ENCODE measurements at regions not wholly inside any gene's neighbourhood (a gene's known extent, or its start where the extent isn't known, plus 50 kb on each side); places are given as distances from the start of the nearest gene placed in this dataset.

- Mint-ChIP-seq H3K4me3 (no peak overlapping the region), H3K4me1 (no peaks in the 10 kb centered on the region), H3K36me3 (ENCODE audit: insufficient read depth in 1 of 3, low read depth in 3 of 3) (peaks cover 0 to 12% (median 3%) of the 10 kb centered on the region in 3 experiments; a peak in 4 of 7 replicates), H3K9me3 (peaks cover 12 to 14% of the 10 kb centered on the region in 2 experiments; a peak in 4 of 5 replicates), H3K27me3 (ENCODE audit: low read depth) (no peaks in the 10 kb centered on the region), H3K27ac (no peak overlapping the region)
- Histone ChIP-seq H4K5ac (ENCODE audit: insufficient read length, low read depth, low read length) (no peak overlapping the region), H3K9me3 (ENCODE audit: control insufficient read depth, low read depth, low read length) (no peaks in the 10 kb centered on the region), H3K79me2 (ENCODE audit: insufficient read depth, low read length) (no peaks in the 10 kb centered on the region), H4K8ac (replicated peaks; ENCODE audit: insufficient read length, low read depth, low read length) (no peak overlapping the region), H2BK120ac (ENCODE audit: low read depth, low read length, poor library complexity, severe bottlenecking) (no peak overlapping the region), H3K18ac (ENCODE audit: insufficient read length, low read depth, low read length) (no peak overlapping the region), H3K79me1 (ENCODE audit: insufficient read depth, low read depth, low read length, poor library complexity, severe bottlenecking) (no peaks in the 10 kb centered on the region), H3K4me1 (ENCODE audit: insufficient read depth, low read length) (no peaks in the 10 kb centered on the region), H3K23ac (ENCODE audit: insufficient read length, low read depth, low read length) (no peak overlapping the region), H2AFZ (ENCODE audit: low read length) (no peak overlapping the region), H3K23me2 (ENCODE audit: insufficient read length, low read depth, low read length, poor library complexity, severe bottlenecking) (no peaks in the 10 kb centered on the region), H2BK20ac (ENCODE audit: low read depth, low read length, poor library complexity, severe bottlenecking) (no peak overlapping the region), H3T11ph (ENCODE audit: low read length) (no peak overlapping the region), H3K27ac (ENCODE audit: insufficient read length, low read depth, low read length) (no peak overlapping the region), H3K4ac (ENCODE audit: low read depth, low read length) (no peak overlapping the region), H4K20me1 (ENCODE audit: control insufficient read depth, insufficient read depth, insufficient read length) (no peaks in the 10 kb centered on the region), H3K56ac (ENCODE audit: insufficient read length, low read depth, low read length) (no peak overlapping the region), H4K91ac (ENCODE audit: insufficient read length, low read depth, low read length) (no peak overlapping the region), H2BK12ac (ENCODE audit: insufficient read length, low read depth, low read length) (no peak overlapping the region), H2BK15ac (ENCODE audit: low read depth, low read length) (no peak overlapping the region), H2AK5ac (ENCODE audit: insufficient read length, low read length) (no peak overlapping the region), H3K27me3 (ENCODE audit: insufficient read depth, low read length) (no peaks in the 10 kb centered on the region), H3K9ac (ENCODE audit: extremely low read depth, insufficient read length, low read length) (no peak overlapping the region), H3K14ac (ENCODE audit: insufficient read depth, low read length) (no peak overlapping the region), H3K4me2 (ENCODE audit: insufficient read depth, insufficient read length, low read length) (no peak overlapping the region), H2BK5ac (ENCODE audit: insufficient read length, low read length) (no peak overlapping the region)
- TF ChIP-seq, protein P1, sequence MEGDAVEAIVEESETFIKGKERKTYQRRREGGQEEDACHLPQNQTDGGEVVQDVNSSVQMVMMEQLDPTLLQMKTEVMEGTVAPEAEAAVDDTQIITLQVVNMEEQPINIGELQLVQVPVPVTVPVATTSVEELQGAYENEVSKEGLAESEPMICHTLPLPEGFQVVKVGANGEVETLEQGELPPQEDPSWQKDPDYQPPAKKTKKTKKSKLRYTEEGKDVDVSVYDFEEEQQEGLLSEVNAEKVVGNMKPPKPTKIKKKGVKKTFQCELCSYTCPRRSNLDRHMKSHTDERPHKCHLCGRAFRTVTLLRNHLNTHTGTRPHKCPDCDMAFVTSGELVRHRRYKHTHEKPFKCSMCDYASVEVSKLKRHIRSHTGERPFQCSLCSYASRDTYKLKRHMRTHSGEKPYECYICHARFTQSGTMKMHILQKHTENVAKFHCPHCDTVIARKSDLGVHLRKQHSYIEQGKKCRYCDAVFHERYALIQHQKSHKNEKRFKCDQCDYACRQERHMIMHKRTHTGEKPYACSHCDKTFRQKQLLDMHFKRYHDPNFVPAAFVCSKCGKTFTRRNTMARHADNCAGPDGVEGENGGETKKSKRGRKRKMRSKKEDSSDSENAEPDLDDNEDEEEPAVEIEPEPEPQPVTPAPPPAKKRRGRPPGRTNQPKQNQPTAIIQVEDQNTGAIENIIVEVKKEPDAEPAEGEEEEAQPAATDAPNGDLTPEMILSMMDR (conservative IDR thresholded peaks at IDR 0.05), result no peak
- no peak for DNase-seq
Measured at GRCh38 chr18:30852980-30853379, 189.6 kb downstream of the DSC3 start.
